K562 (cell line): ENCODE measurements at regions not wholly inside any gene's neighbourhood (a gene's known extent, or its start where the extent isn't known, plus 50 kb on each side); places are given as distances from the start of the nearest gene placed in this dataset.

Experiments used
- ATAC-seq: fragments of 200-7000 bp; cut with Tn5 transposase; 3 replicates; pipeline ENCODE4 v1.9.1; 2020; ENCODE audit warnings: moderate library complexity
- BruUV-seq: library from RNA; stranded (reverse); fragments of 400-500 nt; replicated peaks from 2 replicates; lab custom pipeline; 2021; lab: Mats Ljungman, UMichigan
- CTCF ChIA-PET: fragments of 300-600 bp; formaldehyde crosslinking; extraction: SDS; loops from one replicate; lab custom pipeline; 2021; ENCODE audit warnings: low intra/inter-chr PET ratio; lab: Yijun Ruan, JAX
- POLR2A ChIA-PET: fragments of 300-600, 350-650 bp; sonication (Branson Sonifier 250); formaldehyde crosslinking; extraction: SDS; loops from one replicate; lab custom pipeline; 2021; ENCODE audit warnings: antibody characterized with exemption, inconsistent platforms; lab: Yijun Ruan, JAX
- DNase-seq, 4 experiments: peaks; one replicate each; pipeline versions ENCODE4 v3.0.0 to v3.0.0-alpha.2; 2011 to 2018; ENCODE audit warnings: low spot score in 3 of 4, mixed read lengths in 3 of 4; ENCODE audit errors: extremely low read depth in 1 of 4
- FAIRE-seq: peaks from 2 replicates; lab custom pipeline; 2011; peaks lifted over from hg19 to GRCh38; lab: Jason Lieb, UNC
- H2AFZ ChIP-seq: 2 replicates; pipeline ENCODE4 v1.6.0; 2011; ENCODE audit warnings: low read depth, low read length, control low read depth, inconsistent platforms
- H3K27ac ChIP-seq: fragments of 200-600 bp; 3 replicates; pipeline ENCODE4 v1.8.0; 2011; ENCODE audit warnings: low read depth, mild to moderate bottlenecking, control low read depth, inconsistent platforms, low read length, moderate library complexity, mixed read lengths; ENCODE audit errors: extremely low read depth
- H3K27me3 ChIP-seq, 2 experiments: fragments of 300-600 bp in 1 of 2; 2 replicates in 1 of 2; 3 replicates in 1 of 2; pipeline versions ENCODE4 v1.6.0 to v1.8.0; 2011; ENCODE audit warnings: inconsistent platforms in 2 of 2, low read length in 2 of 2, mild to moderate bottlenecking in 1 of 2, mixed read lengths in 1 of 2, moderate library complexity in 1 of 2; ENCODE audit not compliant: control insufficient read depth in 2 of 2, insufficient read depth in 2 of 2
- H3K36me3 ChIP-seq: fragments of 300-600 bp; 3 replicates; pipeline ENCODE4 v1.8.0; 2011; ENCODE audit warnings: mild to moderate bottlenecking, low read length, inconsistent platforms; ENCODE audit not compliant: control insufficient read depth, insufficient read depth
- H3K4me1 ChIP-seq, 2 experiments: fragments of 200-600 bp in 1 of 2; replicated peaks in 1 of 2; 2 replicates in 1 of 2; 3 replicates in 1 of 2; pipeline versions ENCODE4 v1.5.1 to v1.8.0; 2011; ENCODE audit warnings: inconsistent platforms in 2 of 2, low read length in 2 of 2, mild to moderate bottlenecking in 1 of 2, mixed read lengths in 1 of 2, moderate library complexity in 1 of 2; ENCODE audit not compliant: control insufficient read depth in 2 of 2, insufficient read depth in 2 of 2
- H3K4me2 ChIP-seq: 2 replicates; pipeline ENCODE4 v1.6.1; 2011; ENCODE audit warnings: low read length, control low read depth, inconsistent platforms, mixed read lengths; ENCODE audit not compliant: insufficient read depth
- H3K4me3 ChIP-seq: fragments of 200-600 bp; sonication (generic), shearing (Covaris generic); 2 replicates; pipeline ENCODE4 v1.5.1; 2016; ENCODE audit warnings: control low read depth, inconsistent platforms
- H3K79me2 ChIP-seq: fragments of 200-600 bp; 3 replicates; pipeline ENCODE4 v1.8.0; 2011; ENCODE audit warnings: low read length, inconsistent platforms; ENCODE audit not compliant: control insufficient read depth, insufficient read depth
- H3K9ac ChIP-seq, 2 experiments: 2 replicates each; pipeline versions ENCODE4 v1.6.0 to v1.6.1; 2011; ENCODE audit warnings: low read depth in 2 of 2, low read length in 2 of 2, control low read depth in 1 of 2, inconsistent platforms in 1 of 2, mild to moderate bottlenecking in 1 of 2, mixed read lengths in 1 of 2; ENCODE audit not compliant: insufficient read depth in 1 of 2
- H3K9me1 ChIP-seq: one replicate; pipeline ENCODE4 v1.6.0; 2011; ENCODE audit warnings: inconsistent platforms, mild to moderate bottlenecking, low read length, moderate library complexity; ENCODE audit not compliant: control insufficient read depth, insufficient read depth
- H3K9me3 ChIP-seq: replicated peaks from 2 replicates; pipeline ENCODE4 v1.5.1; 2011; ENCODE audit warnings: low read depth, low read length, inconsistent platforms; ENCODE audit not compliant: control insufficient read depth, insufficient read depth
- H4K20me1 ChIP-seq: replicated peaks from 2 replicates; pipeline ENCODE4 v1.6.1; 2011; ENCODE audit warnings: low read length, inconsistent platforms, mixed read lengths; ENCODE audit not compliant: control insufficient read depth, insufficient read depth
- C11orf30 ChIP-seq: fragments of 450-650 bp; IDR thresholded peaks from 2 replicates; pipeline ENCODE4 v1.6.1; 2016; ENCODE audit warnings: low read depth, mild to moderate bottlenecking
- ETV1 ChIP-seq: fragments of 450-650 bp; conservative IDR thresholded peaks from 2 replicates; pipeline ENCODE4 v1.6.1; 2016; ENCODE audit warnings: missing genetic modification characterization, control low read depth, low read depth, missing compliant biosample characterization
- FOXK1 ChIP-seq: sonication (generic); formaldehyde crosslinking; IDR thresholded peaks from 2 replicates; pipeline ENCODE4 v1.8.0; 2022; ENCODE audit warnings: missing genetic modification reagents, mild to moderate bottlenecking, borderline replicate concordance
- FOXP4 ChIP-seq: sonication (generic); formaldehyde crosslinking; IDR thresholded peaks from 2 replicates; pipeline ENCODE4 v1.8.0; 2022; ENCODE audit warnings: mild to moderate bottlenecking, missing genetic modification reagents, borderline replicate concordance
- MLLT1 ChIP-seq, 2 experiments: fragments of 450-650 bp; IDR thresholded peaks; 2 replicates each; pipeline ENCODE4 v1.6.1; 2016
- NELFE ChIP-seq: IDR thresholded peaks from 2 replicates; pipeline ENCODE4 v1.6.1; 2011; ENCODE audit warnings: mild to moderate bottlenecking; ENCODE audit not compliant: insufficient read depth, insufficient read length
- SMARCA4 ChIP-seq: fragments of 450-650 bp; IDR thresholded peaks from 2 replicates; pipeline ENCODE4 v1.6.1; 2016
- in situ Hi-C: fragments of 300-500 bp; cut with MboI; formaldehyde crosslinking; loops from 4 replicates; pipeline ENCODE4 v1.15.0; 2018; ENCODE audit warnings: inconsistent platforms, mixed read lengths
- intact Hi-C: fragments of 100-400 bp; cut with micrococcal nuclease; formaldehyde crosslinking; loops from 2 replicates; pipeline ENCODE4 v1.14.2; 2022
- TF ChIP-seq, protein P1 (sequence below), 3 experiments: IDR thresholded peaks in 2 of 3; conservative IDR thresholded peaks in 1 of 3; 2 replicates each; pipeline ENCODE4 v1.5.1; 2011 to 2012; ENCODE audit warnings: low read length in 3 of 3, mild to moderate bottlenecking in 3 of 3, control low read depth in 2 of 3, improper control_type of control experiment in 1 of 3, inconsistent platforms in 1 of 3, low read depth in 1 of 3, mixed read lengths in 1 of 3, moderate library complexity in 1 of 3; ENCODE audit not compliant: insufficient read depth in 2 of 3

- H3K27me3 ChIP-seq = no peaks in the 10 kb centered on the region
- ATAC-seq (no peak), DNase-seq (no peak), FAIRE-seq (no peak)
- H3K9ac ChIP-seq = no peak overlapping the region
- CTCF ChIA-PET = no interaction called here
- H3K36me3 ChIP-seq = no peaks in the 10 kb centered on the region
- H3K27ac ChIP-seq = no peak overlapping the region
- H4K20me1 ChIP-seq = no peaks in the 10 kb centered on the region
- in situ Hi-C loops = no loop called here
- no peaks in the 10 kb centered on the region for H3K9me3 ChIP-seq
- H3K79me2 ChIP-seq = no peaks in the 10 kb centered on the region
- TF ChIP-seq ETV1 (tag) (no peak), NELFE (no peak), MLLT1 (IDR thresholded peaks at IDR 0.05) (no peak), SMARCA4 (no peak), C11orf30 (no peak), FOXP4 (CRISPR knock-in tag) (no peak), FOXK1 (no peak)
- TF ChIP-seq, protein P1, sequence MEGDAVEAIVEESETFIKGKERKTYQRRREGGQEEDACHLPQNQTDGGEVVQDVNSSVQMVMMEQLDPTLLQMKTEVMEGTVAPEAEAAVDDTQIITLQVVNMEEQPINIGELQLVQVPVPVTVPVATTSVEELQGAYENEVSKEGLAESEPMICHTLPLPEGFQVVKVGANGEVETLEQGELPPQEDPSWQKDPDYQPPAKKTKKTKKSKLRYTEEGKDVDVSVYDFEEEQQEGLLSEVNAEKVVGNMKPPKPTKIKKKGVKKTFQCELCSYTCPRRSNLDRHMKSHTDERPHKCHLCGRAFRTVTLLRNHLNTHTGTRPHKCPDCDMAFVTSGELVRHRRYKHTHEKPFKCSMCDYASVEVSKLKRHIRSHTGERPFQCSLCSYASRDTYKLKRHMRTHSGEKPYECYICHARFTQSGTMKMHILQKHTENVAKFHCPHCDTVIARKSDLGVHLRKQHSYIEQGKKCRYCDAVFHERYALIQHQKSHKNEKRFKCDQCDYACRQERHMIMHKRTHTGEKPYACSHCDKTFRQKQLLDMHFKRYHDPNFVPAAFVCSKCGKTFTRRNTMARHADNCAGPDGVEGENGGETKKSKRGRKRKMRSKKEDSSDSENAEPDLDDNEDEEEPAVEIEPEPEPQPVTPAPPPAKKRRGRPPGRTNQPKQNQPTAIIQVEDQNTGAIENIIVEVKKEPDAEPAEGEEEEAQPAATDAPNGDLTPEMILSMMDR (IDR thresholded peaks at IDR 0.05 in 2 of 3, conservative IDR thresholded peaks at IDR 0.05 in 1 of 3; ENCODE audit: insufficient read depth in 2 of 3, low read depth in 1 of 3, low read length in 3 of 3) = no peak
- TF ChIP-seq, all 486 proteins: peak for 0
- BruUV-seq = no TSS peak
- Histone ChIP-seq H2AFZ (no peak overlapping the region), H3K4me2 (no peak overlapping the region), H3K9me1 (no peaks in the 10 kb centered on the region), H3K4me3 (no peak overlapping the region), H3K4me1 (no peaks in the 10 kb centered on the region)
- POLR2A ChIA-PET = no interaction called here
- intact Hi-C loops = no loop called here
These were observed 589.3 kb upstream of the NOVA1 start for GRCh38 chr14:27187136-27187535.
